Activated CD4-positive, alpha-beta T cell treated with anti-CD3 and anti-CD28 coated beads, Interleukin-2, amount 10 ng/mL, durations not matched to agents 24 days and 14 days (primary cell): ENCODE measurements at regions not wholly inside any gene's neighbourhood (a gene's known extent, or its start where the extent isn't known, plus 50 kb on each side); places are given as distances from the start of the nearest gene placed in this dataset.
A peak's percentile ranks its signal among the peaks of the same experiment; 100 is the strongest.
"Not testable (repeated sequence)": the region's sequence is repeated elsewhere in the genome, so short reads cannot be mapped to it uniquely, and the experiment has no call there.

Source experiments
- DNase-seq: peaks from one replicate; pipeline ENCODE4 v3.0.0; 2022
- H3K27ac Mint-ChIP-seq: one replicate; pipeline ENCODE4 v1.8.0; 2022; ENCODE audit warnings: mild to moderate bottlenecking, mixed read lengths
- H3K27me3 Mint-ChIP-seq: one replicate; pipeline ENCODE4 v1.8.0; 2022; ENCODE audit warnings: mixed read lengths
- H3K36me3 Mint-ChIP-seq: one replicate; pipeline ENCODE4 v1.8.0; 2022; ENCODE audit warnings: low read depth, mild to moderate bottlenecking, mixed read lengths
- H3K4me1 Mint-ChIP-seq: one replicate; pipeline ENCODE4 v1.8.0; 2021; ENCODE audit warnings: mixed read lengths
- H3K4me3 Mint-ChIP-seq: one replicate; pipeline ENCODE4 v1.8.0; 2022; ENCODE audit warnings: mild to moderate bottlenecking, moderate library complexity, mixed read lengths
- H3K9me3 Mint-ChIP-seq: one replicate; pipeline ENCODE4 v1.8.0; 2021; ENCODE audit warnings: mixed read lengths
- intact Hi-C: fragments of 100-400 bp; cut with micrococcal nuclease; formaldehyde crosslinking; loops from one replicate; pipeline ENCODE4 v1.15.1; 2023

GRCh38 chr3:130151555-130151954 lies 69.9 kb downstream of the ALG1L2 start:
- H3K36me3 Mint-ChIP-seq, H3K27ac Mint-ChIP-seq, H3K9me3 Mint-ChIP-seq, H3K4me3 Mint-ChIP-seq, intact Hi-C loops, DNase-seq, H3K4me1 Mint-ChIP-seq: not testable (repeated sequence)
- peaks cover 11% of the 10 kb centered on the region for H3K27me3 Mint-ChIP-seq

GRCh38 chr3:130153247-130153646 lies 71.6 kb downstream of the ALG1L2 start:
- H3K36me3 Mint-ChIP-seq, H3K27ac Mint-ChIP-seq, H3K4me3 Mint-ChIP-seq, intact Hi-C loops, DNase-seq, H3K4me1 Mint-ChIP-seq, H3K27me3 Mint-ChIP-seq, H3K9me3 Mint-ChIP-seq: not testable (repeated sequence)

DNA sequence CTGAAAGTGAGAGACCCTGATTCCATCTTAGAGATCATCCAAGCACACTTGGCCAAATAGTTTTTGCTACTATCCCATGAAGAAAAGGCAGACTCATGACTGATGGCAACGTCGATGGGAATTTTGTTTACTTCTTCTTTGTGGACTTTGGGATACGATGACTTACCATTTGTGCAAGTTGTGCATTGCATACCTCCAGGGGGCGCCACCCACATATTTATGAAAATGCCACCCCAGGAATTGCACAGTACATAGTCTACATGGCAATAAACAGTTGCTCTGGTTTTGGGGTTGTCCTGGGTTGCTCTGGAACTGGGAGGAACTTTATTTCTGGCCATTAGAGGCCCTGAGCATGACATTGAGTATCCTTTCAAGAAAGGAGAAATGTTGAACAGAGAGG lies 73.8 kb downstream of the ALG1L2 start:
- H3K4me3 Mint-ChIP-seq, intact Hi-C loops, H3K36me3 Mint-ChIP-seq, DNase-seq, H3K27ac Mint-ChIP-seq, H3K27me3 Mint-ChIP-seq, H3K4me1 Mint-ChIP-seq, H3K9me3 Mint-ChIP-seq: not testable (repeated sequence)

- intact Hi-C loops: not testable (repeated sequence)
These were observed 85.2 kb downstream of the ALG1L2 start for GRCh38 chr3:130166856-130167255.

DNA sequence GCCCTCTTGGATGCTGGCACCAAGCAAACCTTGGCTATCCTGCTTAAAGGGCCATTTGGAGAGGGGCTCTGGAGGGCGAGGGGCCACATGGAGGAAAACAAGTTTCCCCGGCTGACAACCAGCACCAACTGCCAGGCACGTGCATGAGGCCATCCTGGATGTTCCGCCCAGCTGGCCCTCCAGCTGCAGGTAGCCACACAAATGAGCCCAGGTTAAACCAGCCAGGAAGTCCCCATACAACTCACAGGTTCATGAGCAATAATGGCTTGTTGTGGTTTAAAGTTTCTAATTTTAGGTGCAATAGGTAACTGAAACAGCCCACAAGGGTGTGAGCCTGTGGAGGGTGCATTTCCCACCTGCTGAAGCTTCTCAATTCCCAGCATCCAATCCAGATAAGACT lies 93.6 kb downstream of the ALG1L2 start:
- DNase-seq, H3K9me3 Mint-ChIP-seq, H3K27ac Mint-ChIP-seq, intact Hi-C loops, H3K27me3 Mint-ChIP-seq, H3K4me3 Mint-ChIP-seq, H3K36me3 Mint-ChIP-seq: not testable (repeated sequence)
- H3K4me1 Mint-ChIP-seq: peaks cover 12% of the 10 kb centered on the region

More at GRCh38 chr3:130166856-130167255, 85.2 kb downstream of the ALG1L2 start:
- H3K4me3 Mint-ChIP-seq, DNase-seq, H3K9me3 Mint-ChIP-seq, H3K27ac Mint-ChIP-seq, H3K27me3 Mint-ChIP-seq, H3K36me3 Mint-ChIP-seq, H3K4me1 Mint-ChIP-seq: not testable (repeated sequence)

DNA sequence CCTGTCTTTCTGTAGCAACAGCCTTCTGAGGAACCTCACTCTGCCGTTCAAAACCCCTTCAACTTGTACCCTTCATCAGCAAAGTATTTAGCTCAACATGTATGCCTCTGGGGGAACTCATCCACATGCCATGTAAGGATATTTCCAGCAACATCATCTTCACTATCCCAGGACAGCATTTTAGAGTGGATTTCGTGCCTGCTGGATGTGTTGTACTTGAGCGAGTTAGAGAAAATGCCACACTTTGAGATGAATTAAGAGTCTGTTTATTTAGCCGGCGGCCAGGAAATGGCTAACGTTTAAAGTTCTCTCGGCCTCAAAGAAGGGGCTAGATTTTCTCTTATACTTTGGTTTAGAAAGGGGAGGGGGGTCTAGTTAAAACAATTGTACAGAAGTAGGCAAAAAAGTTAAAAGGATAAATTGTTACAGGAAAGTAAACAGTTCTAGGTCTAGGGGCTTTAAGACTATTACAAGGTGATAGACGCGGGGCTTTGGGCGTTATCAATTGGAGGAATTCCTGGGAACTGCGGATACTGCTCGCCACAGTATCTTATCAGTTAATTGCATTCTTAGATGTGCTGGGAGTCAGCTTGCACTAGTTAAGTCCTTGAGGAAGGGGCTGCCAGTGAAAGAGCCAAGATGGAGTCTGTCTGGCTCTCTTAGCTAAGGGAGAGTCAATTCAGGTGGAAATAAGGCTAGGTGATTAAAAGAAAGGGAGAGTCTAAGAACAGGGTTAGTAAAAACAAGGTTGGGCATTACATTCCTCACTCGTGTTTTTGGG lies 95.0 kb downstream of the ALG1L2 start:
- H3K9me3 Mint-ChIP-seq, intact Hi-C loops, H3K27me3 Mint-ChIP-seq: not testable (repeated sequence)

GRCh38 chr3:130178835-130179234 lies 97.2 kb downstream of the ALG1L2 start:
- H3K9me3 Mint-ChIP-seq, intact Hi-C loops, H3K36me3 Mint-ChIP-seq: not testable (repeated sequence)
- Mint-ChIP-seq H3K27ac (peak overlapping the region; percentile 73), H3K27me3 (peaks cover 14% of the 10 kb centered on the region), H3K4me1 (peaks cover 12% of the 10 kb centered on the region), H3K4me3 (peak overlapping the region; percentile 59)
- peak; percentile 62 for DNase-seq

More for the DNA sequence above, 95.0 kb downstream of the ALG1L2 start:
- not testable (repeated sequence) for H3K27ac Mint-ChIP-seq, H3K4me3 Mint-ChIP-seq, H3K36me3 Mint-ChIP-seq, DNase-seq
- H3K4me1 Mint-ChIP-seq: peaks cover 12% of the 10 kb centered on the region

DNA sequence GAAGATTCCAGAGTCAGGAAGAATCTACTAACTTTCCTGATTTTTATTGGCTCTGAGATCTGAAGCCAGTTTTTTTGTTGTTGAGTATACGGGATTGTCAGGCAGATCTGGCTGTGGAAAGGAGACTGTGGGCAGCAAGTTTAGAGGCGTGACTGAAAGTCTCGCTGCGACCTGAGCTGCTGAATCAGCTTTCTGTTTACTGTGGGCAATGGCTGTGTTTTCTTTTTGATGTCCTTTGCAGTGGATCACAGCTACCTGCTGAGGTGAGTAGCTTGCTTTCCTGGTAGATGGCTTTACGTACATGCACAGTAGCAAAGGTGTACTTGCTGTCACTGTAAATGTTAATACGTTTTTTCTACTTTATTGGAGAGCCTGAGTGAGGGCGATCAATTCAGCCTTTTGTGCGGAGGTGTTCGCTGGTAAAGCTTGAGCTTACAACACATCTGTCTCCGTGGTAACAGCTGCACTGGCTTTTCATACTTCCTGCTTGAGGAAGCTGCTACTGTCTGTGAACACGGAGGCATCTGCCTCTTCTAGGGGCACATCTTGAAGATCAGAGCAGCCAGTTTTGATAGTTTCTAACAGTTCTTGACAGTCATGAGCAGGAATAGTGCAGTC lies 97.8 kb downstream of the ALG1L2 start:
- intact Hi-C loops, H3K36me3 Mint-ChIP-seq, H3K9me3 Mint-ChIP-seq: not testable (repeated sequence)
- H3K4me1 Mint-ChIP-seq: peaks cover 12% of the 10 kb centered on the region
- DNase-seq: peak; percentile 87
- H3K27ac Mint-ChIP-seq: peak overlapping the region; percentile 73
- H3K4me3 Mint-ChIP-seq: peak overlapping the region; percentile 59
- peaks cover 18% of the 10 kb centered on the region for H3K27me3 Mint-ChIP-seq

DNA sequence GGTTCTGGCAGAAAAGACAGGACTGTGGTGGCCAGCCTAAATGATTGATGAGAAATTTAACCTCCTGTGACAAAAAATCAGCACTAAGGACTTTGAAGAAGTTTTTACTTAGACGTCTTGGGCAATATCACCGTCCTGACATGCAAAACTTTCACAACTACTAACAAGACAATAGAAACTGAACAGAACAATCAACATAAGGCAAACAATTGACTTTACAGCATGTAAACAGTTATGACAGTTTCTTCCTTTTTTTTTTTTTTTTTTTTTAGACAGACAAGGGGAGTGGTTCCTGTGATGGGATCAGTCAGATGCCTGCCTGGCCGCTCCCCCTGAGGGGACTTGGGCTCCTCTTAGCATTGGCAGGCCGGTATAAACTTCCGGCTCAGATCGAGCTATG lies 100.8 kb downstream of the ALG1L2 start:
- intact Hi-C loops, H3K36me3 Mint-ChIP-seq: not testable (repeated sequence)

DNA sequence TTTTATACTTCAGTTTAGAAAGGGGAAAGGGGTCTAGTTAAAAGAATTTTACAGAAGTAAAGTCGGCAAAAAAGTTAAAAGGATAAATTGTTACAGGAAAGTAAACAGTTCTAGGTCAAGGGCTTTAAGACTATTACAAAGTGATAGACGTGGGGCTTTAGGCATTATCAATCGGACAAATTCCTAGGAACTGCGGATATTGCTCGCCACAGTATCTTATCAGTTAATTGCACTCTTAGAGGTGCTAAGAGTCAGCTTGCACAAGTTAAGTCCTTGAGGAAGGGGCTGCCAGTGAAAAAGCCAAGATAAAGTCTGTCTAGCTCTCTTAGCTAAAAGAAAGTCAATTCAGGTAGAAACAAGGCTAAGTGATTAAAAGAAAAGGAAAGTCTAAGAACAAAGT lies 102.1 kb downstream of the ALG1L2 start:
- H3K4me3 Mint-ChIP-seq, H3K36me3 Mint-ChIP-seq, H3K9me3 Mint-ChIP-seq, H3K27ac Mint-ChIP-seq, DNase-seq, intact Hi-C loops: not testable (repeated sequence)
- Mint-ChIP-seq H3K4me1 (peaks cover 12% of the 10 kb centered on the region), H3K27me3 (peaks cover 22% of the 10 kb centered on the region)

More for the DNA sequence above, 100.8 kb downstream of the ALG1L2 start:
- not testable (repeated sequence) for H3K9me3 Mint-ChIP-seq, DNase-seq, H3K4me3 Mint-ChIP-seq, H3K27ac Mint-ChIP-seq
- peaks cover 19% of the 10 kb centered on the region for H3K27me3 Mint-ChIP-seq
- peaks cover 12% of the 10 kb centered on the region for H3K4me1 Mint-ChIP-seq

GRCh38 chr3:130184152-130185024 lies 102.8 kb downstream of the ALG1L2 start:
- H3K36me3 Mint-ChIP-seq, intact Hi-C loops, H3K4me3 Mint-ChIP-seq, H3K27ac Mint-ChIP-seq, H3K9me3 Mint-ChIP-seq, H3K4me1 Mint-ChIP-seq, DNase-seq: not testable (repeated sequence)
- H3K27me3 Mint-ChIP-seq: peaks cover 22% of the 10 kb centered on the region

GRCh38 chr3:130201272-130201671 lies 119.6 kb downstream of the ALG1L2 start:
- DNase-seq, H3K4me3 Mint-ChIP-seq, H3K27ac Mint-ChIP-seq, H3K4me1 Mint-ChIP-seq, intact Hi-C loops, H3K9me3 Mint-ChIP-seq, H3K36me3 Mint-ChIP-seq, H3K27me3 Mint-ChIP-seq: not testable (repeated sequence)

GRCh38 chr3:130203633-130204032 lies 122.0 kb downstream of the ALG1L2 start:
- H3K36me3 Mint-ChIP-seq, H3K4me3 Mint-ChIP-seq, H3K9me3 Mint-ChIP-seq, DNase-seq, H3K27ac Mint-ChIP-seq, H3K27me3 Mint-ChIP-seq, H3K4me1 Mint-ChIP-seq, intact Hi-C loops: not testable (repeated sequence)

DNA sequence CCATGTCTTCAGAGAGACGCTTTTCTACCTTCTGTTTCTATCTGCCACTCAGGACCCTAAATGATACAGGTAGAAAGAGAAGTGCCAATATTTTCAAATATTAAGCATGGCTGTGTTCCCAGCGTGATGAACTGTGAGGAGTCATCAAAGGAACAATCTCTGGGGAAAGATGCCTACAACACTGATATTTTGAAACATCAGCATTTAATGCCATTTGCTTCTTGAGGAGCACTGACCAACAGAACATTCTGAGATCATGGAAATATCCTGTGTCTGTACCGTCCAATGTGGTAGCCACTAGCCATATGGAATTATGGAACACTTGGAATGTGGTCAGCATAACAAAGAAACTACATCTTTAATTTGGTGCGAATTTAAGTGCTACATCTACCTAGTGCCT lies 117.9 kb upstream of the COL6A5 start:
- Mint-ChIP-seq H3K27ac (no peak overlapping the region), H3K36me3 (no peaks in the 10 kb centered on the region), H3K27me3 (peaks cover 4% of the 10 kb centered on the region), H3K9me3 (no peaks in the 10 kb centered on the region), H3K4me1 (no peaks in the 10 kb centered on the region), H3K4me3 (no peak overlapping the region)
- no peak for DNase-seq
- intact Hi-C loops: no loop called here
